ENCODE measurements at regions not wholly inside any gene's neighbourhood (a gene's known extent, or its start where the extent isn't known, plus 50 kb on each side); places are given as distances from the start of the nearest gene placed in this dataset.

DNA sequence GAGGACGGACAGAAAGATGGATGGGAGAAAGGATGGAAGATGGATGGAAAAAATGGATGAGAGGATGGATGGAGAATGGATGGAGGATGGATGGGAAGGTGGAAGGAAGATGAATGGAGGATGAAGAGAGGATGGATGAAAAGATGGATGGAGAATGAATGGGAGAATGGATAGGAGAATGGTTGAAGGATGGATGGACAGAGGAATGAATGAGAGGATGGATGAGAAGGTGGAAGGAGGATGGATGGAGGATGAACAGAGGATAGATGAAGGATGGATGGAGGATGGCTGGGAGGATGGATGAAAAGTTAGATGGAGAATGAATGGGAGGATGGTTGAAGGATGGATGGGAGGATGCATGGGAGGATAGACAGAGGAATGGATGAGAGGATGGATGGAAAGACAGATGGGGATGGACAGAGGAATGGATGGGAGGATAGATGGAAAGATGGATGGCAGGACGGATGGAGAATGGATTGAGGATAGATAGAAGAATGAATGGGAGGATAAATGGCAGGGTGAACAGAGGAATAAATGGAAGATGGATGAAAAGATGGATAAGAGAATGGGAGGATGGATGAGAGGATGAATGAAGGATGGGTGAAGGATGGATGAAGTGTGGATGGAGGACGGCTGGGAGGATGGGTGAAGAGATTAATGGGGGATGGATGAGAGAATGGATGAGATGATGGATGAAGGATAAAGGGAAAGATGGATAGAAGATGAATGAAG lies 217.7 kb upstream of the IER5L start:
- 52 to 94% (median 55%) methylated on average over 3 of the region's 3 CpGs for WGBS, 5 donors
- TF ChIP-seq, protein P1, sequence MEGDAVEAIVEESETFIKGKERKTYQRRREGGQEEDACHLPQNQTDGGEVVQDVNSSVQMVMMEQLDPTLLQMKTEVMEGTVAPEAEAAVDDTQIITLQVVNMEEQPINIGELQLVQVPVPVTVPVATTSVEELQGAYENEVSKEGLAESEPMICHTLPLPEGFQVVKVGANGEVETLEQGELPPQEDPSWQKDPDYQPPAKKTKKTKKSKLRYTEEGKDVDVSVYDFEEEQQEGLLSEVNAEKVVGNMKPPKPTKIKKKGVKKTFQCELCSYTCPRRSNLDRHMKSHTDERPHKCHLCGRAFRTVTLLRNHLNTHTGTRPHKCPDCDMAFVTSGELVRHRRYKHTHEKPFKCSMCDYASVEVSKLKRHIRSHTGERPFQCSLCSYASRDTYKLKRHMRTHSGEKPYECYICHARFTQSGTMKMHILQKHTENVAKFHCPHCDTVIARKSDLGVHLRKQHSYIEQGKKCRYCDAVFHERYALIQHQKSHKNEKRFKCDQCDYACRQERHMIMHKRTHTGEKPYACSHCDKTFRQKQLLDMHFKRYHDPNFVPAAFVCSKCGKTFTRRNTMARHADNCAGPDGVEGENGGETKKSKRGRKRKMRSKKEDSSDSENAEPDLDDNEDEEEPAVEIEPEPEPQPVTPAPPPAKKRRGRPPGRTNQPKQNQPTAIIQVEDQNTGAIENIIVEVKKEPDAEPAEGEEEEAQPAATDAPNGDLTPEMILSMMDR (IDR thresholded peaks at IDR 0.05 in 8 of 11, conservative IDR thresholded peaks at IDR 0.05 in 3 of 11): no peak
- TF ChIP-seq POLR2AphosphoS5 (IDR thresholded peaks at IDR 0.05) (no peak), POLR2A (IDR thresholded peaks at IDR 0.05) (no peak)
- H3K4me3 ChIP-seq: no peak overlapping the region
- H3K4me1 ChIP-seq: no peaks in the 10 kb centered on the region
- H3K27me3 ChIP-seq (replicated peaks in 1 of 7): peaks cover 0 to 6% (median 0%) of the 10 kb centered on the region in 7 donors
- intact Hi-C loops (cut with DNase I; ENCODE audit: low total_unique reads): no loop called here
- H3K9me3 ChIP-seq: no peaks in the 10 kb centered on the region
- DNase-seq: no peak
- H3K27ac ChIP-seq: no peak overlapping the region
- H3K36me3 ChIP-seq: no peaks in the 10 kb centered on the region

DNA sequence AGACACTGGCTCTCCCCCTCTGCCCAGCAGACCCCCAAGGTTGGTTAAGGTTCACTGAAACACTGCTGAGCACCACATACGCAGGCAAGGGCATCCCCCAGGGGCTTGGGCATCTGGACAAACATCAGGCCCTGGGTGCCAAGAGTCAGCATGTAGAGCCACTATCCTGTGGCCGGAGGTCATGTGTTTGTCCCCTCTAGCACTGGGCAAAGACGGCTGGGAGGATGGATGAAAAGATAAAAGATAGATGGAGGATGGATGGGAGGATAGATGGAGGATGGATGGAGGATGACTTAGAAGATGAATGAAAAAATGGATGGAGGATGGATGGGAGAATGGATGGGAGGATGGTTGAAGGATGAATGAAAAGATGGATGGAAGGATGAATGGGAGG lies 216.8 kb upstream of the IER5L start:
- intact Hi-C loops (cut with DNase I; ENCODE audit: low total_unique reads): no loop called here
- TF ChIP-seq, protein P1 (IDR thresholded peaks at IDR 0.05 in 8 of 11, conservative IDR thresholded peaks at IDR 0.05 in 3 of 11): no peak
- no peak for TF ChIP-seq POLR2AphosphoS5 (IDR thresholded peaks at IDR 0.05)
- no peak for DNase-seq
- no peaks in the 10 kb centered on the region for H3K4me1 ChIP-seq
- no peaks in the 10 kb centered on the region for H3K9me3 ChIP-seq
- no peak overlapping the region for H3K4me3 ChIP-seq
- peaks cover 0 to 6% (median 0%) of the 10 kb centered on the region in 7 donors for H3K27me3 ChIP-seq (replicated peaks in 1 of 7)
- H3K36me3 ChIP-seq: no peaks in the 10 kb centered on the region
- no peak overlapping the region for H3K27ac ChIP-seq
- WGBS, 5 donors: 84 to 94% (median 88%) methylated on average over 3 of the region's 3 CpGs

DNA sequence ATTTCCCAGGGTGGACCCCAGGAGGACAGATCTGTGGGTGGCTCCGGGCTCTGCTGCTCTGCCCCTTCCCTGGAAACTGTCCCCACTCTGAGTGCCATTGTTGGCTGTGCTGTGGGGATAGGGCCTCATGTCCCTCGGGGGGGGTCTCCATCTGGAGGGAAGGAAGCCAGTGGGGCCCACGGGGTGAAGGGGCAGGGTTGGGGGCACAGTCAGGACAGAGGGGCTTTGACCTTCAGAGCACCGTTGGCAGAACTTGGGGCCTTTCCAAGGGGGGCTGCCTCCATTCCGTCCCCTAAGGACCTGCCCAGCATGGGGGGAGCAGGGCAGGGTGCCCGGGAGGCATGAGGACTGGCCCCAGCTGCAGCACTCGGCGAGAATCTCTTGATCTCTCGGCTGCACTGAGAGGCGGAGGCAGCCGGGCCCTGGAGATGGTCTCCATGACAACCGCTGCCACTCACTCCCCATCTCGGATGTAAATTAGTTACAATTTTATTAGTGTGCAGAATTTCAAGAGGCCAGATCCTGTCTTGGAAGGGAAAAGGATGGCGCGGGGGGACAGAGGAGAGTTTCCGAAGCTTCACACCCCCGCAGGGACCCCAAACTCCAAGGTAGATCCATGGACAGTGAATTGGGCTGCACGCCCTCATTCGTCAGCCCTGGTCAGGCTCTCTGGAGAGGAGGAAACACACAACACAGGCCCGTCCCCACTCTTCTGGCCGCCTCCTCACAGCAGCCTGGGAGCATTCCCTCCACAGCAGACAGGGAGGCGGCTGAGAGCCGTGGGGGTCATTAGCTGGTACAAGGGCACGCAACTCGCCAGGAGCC lies 216.2 kb upstream of the IER5L start:
- 61 to 75% (median 74%) methylated on average over 18 to 25 of the region's 25 CpGs for WGBS, 5 donors
- Histone ChIP-seq H3K27me3 (replicated peaks in 1 of 7) (peaks cover 0 to 6% (median 0%) of the 10 kb centered on the region in 7 donors), H3K27ac (no peak overlapping the region), H3K4me1 (no peaks in the 10 kb centered on the region), H3K9me3 (no peaks in the 10 kb centered on the region), H3K36me3 (no peaks in the 10 kb centered on the region), H3K4me3 (no peak overlapping the region)
- intact Hi-C loops (cut with DNase I; ENCODE audit: low total_unique reads): no loop called here
- DNase-seq: peak; percentile 42
- TF ChIP-seq, protein P1 (IDR thresholded peaks at IDR 0.05 in 8 of 11, conservative IDR thresholded peaks at IDR 0.05 in 3 of 11): no peak
- TF ChIP-seq POLR2A (IDR thresholded peaks at IDR 0.05) (no peak), POLR2AphosphoS5 (IDR thresholded peaks at IDR 0.05) (no peak)

DNA sequence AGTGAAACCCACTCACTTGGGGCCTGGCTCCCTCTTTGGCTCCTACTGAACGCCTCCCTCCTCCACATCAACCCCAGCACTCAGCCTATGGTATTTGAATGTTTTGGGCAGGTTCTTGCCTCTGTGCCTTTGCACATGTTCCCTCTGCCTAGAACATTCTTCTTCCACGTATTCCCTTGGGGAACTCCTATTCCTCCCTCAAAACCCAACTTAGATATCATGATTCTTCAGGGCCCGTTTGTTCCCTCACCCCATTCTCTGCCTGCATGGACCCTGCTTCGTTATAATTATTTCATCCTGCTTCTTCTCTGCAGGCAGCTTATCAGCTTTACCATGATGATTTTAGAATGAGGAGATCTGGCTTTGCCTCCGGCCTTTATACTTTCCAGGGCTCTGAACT lies 215.0 kb upstream of the IER5L start:
- TF ChIP-seq POLR2AphosphoS5 (IDR thresholded peaks at IDR 0.05): no peak
- no peak for TF ChIP-seq POLR2A (IDR thresholded peaks at IDR 0.05)
- TF ChIP-seq, protein P1 (IDR thresholded peaks at IDR 0.05 in 8 of 11, conservative IDR thresholded peaks at IDR 0.05 in 3 of 11): no peak
- DNase-seq: no peak

More for the DNA sequence above, 215.0 kb upstream of the IER5L start:
- intact Hi-C loops (cut with DNase I; ENCODE audit: low total_unique reads): no loop called here
- Histone ChIP-seq H3K4me3 (no peak overlapping the region), H3K36me3 (no peaks in the 10 kb centered on the region), H3K27ac (no peak overlapping the region), H3K4me1 (no peaks in the 10 kb centered on the region), H3K27me3 (replicated peaks in 1 of 7) (peaks cover 0 to 6% (median 0%) of the 10 kb centered on the region in 7 donors), H3K9me3 (no peaks in the 10 kb centered on the region)
- 78 to 94% (median 90%) methylated on average over 5 of the region's 5 CpGs for WGBS, 5 donors
